Transverse colon (tissue), 4 donors: ENCODE measurements at regions not wholly inside any gene's neighbourhood (a gene's known extent, or its start where the extent isn't known, plus 50 kb on each side); places are given as distances from the start of the nearest gene placed in this dataset.

Experiments
- DNase-seq: peaks from one replicate; pipeline ENCODE4 v3.0.0-alpha.2; 2019
- H3K27ac ChIP-seq, 4 donors: fragments of 200-600 bp; sonication (generic); 2 replicates each; pipeline ENCODE4 v1.5.1; 2016 to 2018; ENCODE audit warnings: inconsistent platforms in 4 of 4
- H3K27me3 ChIP-seq: fragments of 200-600 bp; sonication (generic); 2 replicates; pipeline ENCODE4 v1.5.1; 2017; ENCODE audit warnings: inconsistent platforms
- H3K36me3 ChIP-seq, 4 donors: fragments of 200-600 bp; sonication (generic); 2 replicates each; pipeline ENCODE4 v1.5.1; 2017 to 2019; ENCODE audit warnings: inconsistent platforms in 4 of 4
- H3K4me1 ChIP-seq, 4 donors: fragments of 200-600 bp; sonication (generic); 2 replicates each; pipeline ENCODE4 v1.5.1; 2017 to 2020; ENCODE audit warnings: inconsistent platforms in 4 of 4
- H3K4me3 ChIP-seq, 4 donors: fragments of 200-600 bp; sonication (generic); 1 replicate in 1 of 4; 2 replicates in 3 of 4; pipeline versions ENCODE4 v1.5.1 to v1.6.1; 2017 to 2019; ENCODE audit warnings: inconsistent platforms in 4 of 4
- H3K9me3 ChIP-seq, 2 donors: fragments of 200-600 bp; sonication (generic); 2 replicates each; pipeline ENCODE4 v1.5.1; 2017 to 2019; ENCODE audit warnings: inconsistent platforms in 2 of 2
- CTCF ChIP-seq, 5 experiments: fragments of 200-600 bp in 3 of 5; fragments of 450-650 bp in 2 of 5; sonication (generic) in 3 of 5; IDR thresholded peaks; 1 replicate in 2 of 5; 2 replicates in 3 of 5; pipeline ENCODE4 v1.5.1; 2016 to 2017; ENCODE audit warnings: antibody characterized with exemption in 5 of 5, inconsistent platforms in 3 of 5, mild to moderate bottlenecking in 2 of 5, moderate library complexity in 1 of 5
- EP300 ChIP-seq: sonication (generic); formaldehyde crosslinking; IDR thresholded peaks from one replicate; pipeline ENCODE4 v1.6.1; 2017; ENCODE audit warnings: antibody characterized with exemption, low read depth
- POLR2A ChIP-seq: fragments of 450-650 bp; IDR thresholded peaks from one replicate; pipeline ENCODE4 v1.6.1; 2016; ENCODE audit warnings: antibody characterized with exemption, mild to moderate bottlenecking, moderate library complexity
- POLR2AphosphoS5 ChIP-seq, 3 donors: sonication (generic); formaldehyde crosslinking; IDR thresholded peaks; one replicate each; pipeline ENCODE4 v1.6.1; 2016; ENCODE audit warnings: antibody characterized with exemption in 3 of 3
- WGBS, 2 donors: methylation state at CpG; one replicate each; pipeline ENCODE4 v1.1.5; 2018; ENCODE audit warnings: low coverage in 1 of 2; 5-methylcytosine and 5-hydroxymethylcytosine counted together
- in situ Hi-C, 4 donors: fragments of 200-750 bp; cut with MboI; loops; one replicate each; pipeline versions ENCODE4 v1.15.0 to v1.15.1; 2017; ENCODE audit warnings: low sequenced_read_pairs in 3 of 4, low pct_ligation_motif_present in 1 of 4, low pct_unique_long_range_greater_than_20kb in 1 of 4
- intact Hi-C: fragments of 100-400 bp; cut with DNase I; formaldehyde crosslinking; loops from one replicate; pipeline ENCODE4 v1.15.1; 2023; ENCODE audit warnings: low total_unique reads

GRCh38 chr1:78279051-78279450 is 211.7 kb upstream of the PTGFR start:
- TF ChIP-seq POLR2AphosphoS5 (IDR thresholded peaks at IDR 0.05) (no peak), POLR2A (no peak), EP300 (no peak), CTCF (IDR thresholded peaks at IDR 0.05) (no peak)
- WGBS, 2 donors: 39 to 44% methylated on average over 2 of the region's 2 CpGs
- intact Hi-C loops: no loop called here
- Histone ChIP-seq H3K4me3 (no peak overlapping the region), H3K9me3 (no peaks in the 10 kb centered on the region), H3K27me3 (no peaks in the 10 kb centered on the region), H3K4me1 (no peaks in the 10 kb centered on the region), H3K36me3 (no peaks in the 10 kb centered on the region), H3K27ac (no peak overlapping the region)
- in situ Hi-C loops: no loop called here
- DNase-seq: no peak

GRCh38 chr1:78280626-78281025 is 210.1 kb upstream of the PTGFR start:
- Histone ChIP-seq H3K4me1 (no peaks in the 10 kb centered on the region), H3K27ac (no peak overlapping the region), H3K36me3 (no peaks in the 10 kb centered on the region), H3K27me3 (no peaks in the 10 kb centered on the region), H3K4me3 (no peak overlapping the region), H3K9me3 (no peaks in the 10 kb centered on the region)
- intact Hi-C loops (no loop called here), in situ Hi-C loops (no loop called here)
- TF ChIP-seq POLR2A (no peak), POLR2AphosphoS5 (IDR thresholded peaks at IDR 0.05) (no peak), CTCF (IDR thresholded peaks at IDR 0.05) (no peak), EP300 (no peak)
- WGBS, 2 donors: 63 to 69% methylated on average over 2 of the region's 2 CpGs
- DNase-seq: no peak

GRCh38 chr1:78281580-78281979 is 209.2 kb upstream of the PTGFR start:
- no peaks in the 10 kb centered on the region for H3K4me1 ChIP-seq
- in situ Hi-C loops (no loop called here), intact Hi-C loops (no loop called here)
- no peaks in the 10 kb centered on the region for H3K9me3 ChIP-seq
- DNase-seq: no peak
- TF ChIP-seq POLR2A (no peak), POLR2AphosphoS5 (IDR thresholded peaks at IDR 0.05) (no peak), EP300 (no peak), CTCF (IDR thresholded peaks at IDR 0.05) (no peak)
- no peak overlapping the region for H3K4me3 ChIP-seq
- no peaks in the 10 kb centered on the region for H3K27me3 ChIP-seq
- no peaks in the 10 kb centered on the region for H3K36me3 ChIP-seq
- H3K27ac ChIP-seq: no peak overlapping the region
- 68 to 70% methylated on average over 1 of the region's 1 CpG for WGBS, 2 donors

GRCh38 chr1:78283691-78284090 is 207.1 kb upstream of the PTGFR start:
- DNase-seq: no peak
- no peak for TF ChIP-seq POLR2AphosphoS5 (IDR thresholded peaks at IDR 0.05)
- no peak for TF ChIP-seq CTCF (IDR thresholded peaks at IDR 0.05)
- no peak for TF ChIP-seq EP300
- no peak for TF ChIP-seq POLR2A
- no peaks in the 10 kb centered on the region for H3K27me3 ChIP-seq
- no peak overlapping the region for H3K4me3 ChIP-seq
- in situ Hi-C loops (no loop called here), intact Hi-C loops (no loop called here)
- no peaks in the 10 kb centered on the region for H3K36me3 ChIP-seq
- H3K4me1 ChIP-seq: no peaks in the 10 kb centered on the region
- 31 to 38% methylated on average over 2 of the region's 2 CpGs for WGBS, 2 donors
- no peak overlapping the region for H3K27ac ChIP-seq
- no peaks in the 10 kb centered on the region for H3K9me3 ChIP-seq
